ENCODE measurements at regions not wholly inside any gene's neighbourhood (a gene's known extent, or its start where the extent isn't known, plus 50 kb on each side); places are given as distances from the start of the nearest gene placed in this dataset.

DNA sequence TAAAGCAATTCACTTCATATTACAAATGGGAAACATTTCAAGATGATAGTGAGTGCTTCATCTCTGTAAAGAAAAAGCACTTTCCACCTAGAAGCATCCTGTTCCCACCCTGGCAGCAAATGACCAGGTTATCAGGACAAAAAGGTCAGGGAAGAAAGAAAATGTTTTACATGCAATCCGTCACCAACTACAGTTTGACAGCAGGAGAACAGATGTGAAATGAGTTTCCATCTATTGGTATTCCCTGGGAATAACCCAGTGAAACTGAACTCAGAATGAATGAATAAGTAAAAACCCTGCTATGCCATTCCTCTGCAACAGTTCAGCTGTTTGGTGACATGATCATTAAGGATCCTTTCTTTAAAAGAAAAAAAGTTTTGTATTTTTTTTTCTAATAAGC is 67.6 kb downstream of the HTR1A start:
- H3K27me3 ChIP-seq (ENCODE audit: control insufficient read depth, insufficient read depth, low read length), result no peaks in the 10 kb centered on the region
- no peaks in the 10 kb centered on the region for H3K4me1 ChIP-seq
- no peak overlapping the region for H3K4me3 ChIP-seq (ENCODE audit: low read depth, low read length)
- TF ChIP-seq, protein P1, sequence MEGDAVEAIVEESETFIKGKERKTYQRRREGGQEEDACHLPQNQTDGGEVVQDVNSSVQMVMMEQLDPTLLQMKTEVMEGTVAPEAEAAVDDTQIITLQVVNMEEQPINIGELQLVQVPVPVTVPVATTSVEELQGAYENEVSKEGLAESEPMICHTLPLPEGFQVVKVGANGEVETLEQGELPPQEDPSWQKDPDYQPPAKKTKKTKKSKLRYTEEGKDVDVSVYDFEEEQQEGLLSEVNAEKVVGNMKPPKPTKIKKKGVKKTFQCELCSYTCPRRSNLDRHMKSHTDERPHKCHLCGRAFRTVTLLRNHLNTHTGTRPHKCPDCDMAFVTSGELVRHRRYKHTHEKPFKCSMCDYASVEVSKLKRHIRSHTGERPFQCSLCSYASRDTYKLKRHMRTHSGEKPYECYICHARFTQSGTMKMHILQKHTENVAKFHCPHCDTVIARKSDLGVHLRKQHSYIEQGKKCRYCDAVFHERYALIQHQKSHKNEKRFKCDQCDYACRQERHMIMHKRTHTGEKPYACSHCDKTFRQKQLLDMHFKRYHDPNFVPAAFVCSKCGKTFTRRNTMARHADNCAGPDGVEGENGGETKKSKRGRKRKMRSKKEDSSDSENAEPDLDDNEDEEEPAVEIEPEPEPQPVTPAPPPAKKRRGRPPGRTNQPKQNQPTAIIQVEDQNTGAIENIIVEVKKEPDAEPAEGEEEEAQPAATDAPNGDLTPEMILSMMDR (IDR thresholded peaks at IDR 0.05), result no peak
- H3K9ac ChIP-seq, result no peak overlapping the region
- H3K4me2 ChIP-seq (ENCODE audit: low read length), result no peak overlapping the region
- H3K36me3 ChIP-seq (ENCODE audit: control insufficient read depth, insufficient read depth, low read length), result no peaks in the 10 kb centered on the region
- H3K79me2 ChIP-seq, result no peaks in the 10 kb centered on the region
- no peaks in the 10 kb centered on the region for H3K9me3 ChIP-seq (ENCODE audit: control insufficient read depth, low read length)
- no peak overlapping the region for H2AFZ ChIP-seq
- H3K27ac ChIP-seq, result no peak overlapping the region

DNA sequence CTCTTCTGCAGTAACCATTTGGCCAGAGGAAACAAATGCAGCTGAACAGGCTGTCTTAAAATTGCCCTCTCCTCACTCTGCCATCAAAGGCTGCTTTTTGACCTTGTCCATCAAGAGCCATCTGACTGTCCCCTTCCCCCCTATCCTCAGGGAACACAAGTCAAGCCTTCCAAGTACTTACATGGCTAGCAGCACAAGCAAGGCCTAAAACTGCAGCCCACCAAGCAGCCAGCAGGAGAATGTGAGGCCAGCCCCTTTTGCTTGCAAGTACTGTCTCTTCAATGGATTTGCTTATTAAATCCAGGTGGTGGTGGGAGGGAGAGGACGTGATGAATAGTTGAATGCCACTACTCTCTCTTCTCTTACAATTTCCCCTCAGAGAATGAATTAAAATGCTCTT is 83.5 kb downstream of the HTR1A start:
- Histone ChIP-seq H3K4me1 (no peaks in the 10 kb centered on the region), H3K27ac (no peak overlapping the region), H3K9ac (no peak overlapping the region), H3K4me3 (ENCODE audit: low read depth, low read length) (no peak overlapping the region), H2AFZ (no peak overlapping the region), H3K79me2 (no peaks in the 10 kb centered on the region), H3K27me3 (ENCODE audit: control insufficient read depth, insufficient read depth, low read length) (no peaks in the 10 kb centered on the region), H3K36me3 (ENCODE audit: control insufficient read depth, insufficient read depth, low read length) (no peaks in the 10 kb centered on the region), H3K4me2 (ENCODE audit: low read length) (no peak overlapping the region), H3K9me3 (ENCODE audit: control insufficient read depth, low read length) (no peaks in the 10 kb centered on the region)
- TF ChIP-seq, protein P1 (IDR thresholded peaks at IDR 0.05), result no peak

DNA sequence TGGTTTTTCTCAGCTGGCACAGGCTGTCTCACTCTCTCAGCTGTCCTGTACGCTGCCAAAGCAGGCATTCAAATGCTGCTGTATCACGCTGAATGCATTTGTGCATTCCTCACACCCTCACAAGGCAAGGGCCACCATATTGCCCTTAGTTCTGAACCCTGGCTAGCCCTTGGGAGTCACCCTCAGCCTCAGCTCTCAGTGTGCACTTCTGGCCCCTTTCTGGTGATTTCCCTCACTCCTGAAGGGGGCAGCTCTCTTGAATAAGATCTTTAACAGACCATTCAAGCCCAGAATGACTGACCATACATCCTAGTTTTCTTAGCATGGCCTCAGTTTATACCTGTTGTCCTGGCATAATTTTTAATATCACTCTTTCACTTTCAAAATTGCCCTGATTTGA is 84.3 kb downstream of the HTR1A start:
- no peaks in the 10 kb centered on the region for H3K36me3 ChIP-seq (ENCODE audit: control insufficient read depth, insufficient read depth, low read length)
- TF ChIP-seq, protein P1 (IDR thresholded peaks at IDR 0.05), result no peak
- H2AFZ ChIP-seq, result no peak overlapping the region
- H3K79me2 ChIP-seq, result no peaks in the 10 kb centered on the region
- no peaks in the 10 kb centered on the region for H3K27me3 ChIP-seq (ENCODE audit: control insufficient read depth, insufficient read depth, low read length)
- H3K4me1 ChIP-seq, result no peaks in the 10 kb centered on the region
- H3K9ac ChIP-seq, result no peak overlapping the region
- no peak overlapping the region for H3K27ac ChIP-seq
- H3K4me3 ChIP-seq (ENCODE audit: low read depth, low read length), result no peak overlapping the region
- no peaks in the 10 kb centered on the region for H3K9me3 ChIP-seq (ENCODE audit: control insufficient read depth, low read length)
- no peak overlapping the region for H3K4me2 ChIP-seq (ENCODE audit: low read length)

DNA sequence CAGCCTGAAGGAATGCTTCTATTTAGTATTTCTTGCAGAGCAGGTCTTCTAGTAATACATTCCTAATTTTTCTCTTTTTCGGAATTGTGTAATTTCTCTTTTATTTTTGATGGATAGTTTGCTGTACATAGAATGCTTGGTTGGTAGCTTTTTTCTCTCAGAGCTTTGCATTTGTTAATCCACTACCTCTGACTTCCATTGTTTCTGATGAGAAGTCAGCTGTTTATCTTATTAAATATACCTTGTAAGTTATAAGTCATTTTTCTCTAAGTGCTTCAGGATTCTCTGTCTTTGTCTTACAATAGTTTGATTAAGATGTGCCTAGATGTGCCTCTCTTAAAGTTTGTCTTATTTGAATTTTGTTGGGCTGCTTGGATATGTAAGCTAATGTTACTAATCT is 101.9 kb downstream of the HTR1A start:
- Histone ChIP-seq H3K27me3 (ENCODE audit: control insufficient read depth, insufficient read depth, low read length) (no peaks in the 10 kb centered on the region), H3K4me1 (no peaks in the 10 kb centered on the region), H3K36me3 (ENCODE audit: control insufficient read depth, insufficient read depth, low read length) (no peaks in the 10 kb centered on the region), H3K4me3 (ENCODE audit: low read depth, low read length) (no peak overlapping the region), H3K27ac (no peak overlapping the region), H3K4me2 (ENCODE audit: low read length) (no peak overlapping the region), H3K9me3 (ENCODE audit: control insufficient read depth, low read length) (peaks cover 5% of the 10 kb centered on the region), H2AFZ (no peak overlapping the region), H3K79me2 (no peaks in the 10 kb centered on the region), H3K9ac (no peak overlapping the region)
- TF ChIP-seq, protein P1 (IDR thresholded peaks at IDR 0.05), result no peak

DNA sequence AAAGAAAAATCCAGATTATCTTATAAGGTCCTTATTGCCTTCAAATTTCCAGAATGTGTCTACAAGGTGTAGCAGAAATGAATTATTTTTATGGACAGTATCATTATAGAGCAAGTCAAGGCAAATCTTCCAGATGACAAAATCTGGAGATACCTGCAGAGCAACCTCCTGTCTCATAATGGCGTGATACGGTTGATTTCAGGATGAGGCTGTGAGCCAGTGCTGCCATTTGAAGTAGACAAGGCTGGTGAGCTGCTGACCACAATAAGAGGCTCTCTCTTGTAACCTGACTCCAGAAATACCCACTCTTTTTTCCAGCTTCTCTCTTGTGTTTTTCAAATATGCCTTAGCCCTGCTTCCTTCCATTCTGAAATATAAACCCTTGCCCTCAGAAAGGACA is 108.2 kb downstream of the HTR1A start:
- H3K4me2 ChIP-seq (ENCODE audit: low read length), result no peak overlapping the region
- TF ChIP-seq, protein P1 (IDR thresholded peaks at IDR 0.05), result no peak
- H3K9ac ChIP-seq, result no peak overlapping the region
- no peaks in the 10 kb centered on the region for H3K36me3 ChIP-seq (ENCODE audit: control insufficient read depth, insufficient read depth, low read length)
- H3K79me2 ChIP-seq, result no peaks in the 10 kb centered on the region
- H3K27me3 ChIP-seq (ENCODE audit: control insufficient read depth, insufficient read depth, low read length), result no peaks in the 10 kb centered on the region
- H3K4me3 ChIP-seq (ENCODE audit: low read depth, low read length), result no peak overlapping the region
- no peak overlapping the region for H3K27ac ChIP-seq
- no peaks in the 10 kb centered on the region for H3K9me3 ChIP-seq (ENCODE audit: control insufficient read depth, low read length)
- no peaks in the 10 kb centered on the region for H3K4me1 ChIP-seq
- H2AFZ ChIP-seq, result no peak overlapping the region

Measured in parathyroid adenoma (tissue), 2 donors.